HG03469 (cell line): ENCODE measurements at regions not wholly inside any gene's neighbourhood (a gene's known extent, or its start where the extent isn't known, plus 50 kb on each side); places are given as distances from the start of the nearest gene placed in this dataset.
"Not testable (repeated sequence)": the region's sequence is repeated elsewhere in the genome, so short reads cannot be mapped to it uniquely, and the experiment has no call there.

Experiments
- ATAC-seq: cut with Tn5 transposase; IDR thresholded peaks from one replicate; pipeline ENCODE4 v1.9.1; 2021; ENCODE audit warnings: mild to moderate bottlenecking, moderate library complexity, moderate number of reproducible peaks; ENCODE audit not compliant: unreplicated experiment

- no peak for ATAC-seq
Observed at GRCh38 chr6:147950623-147950987, 392.0 kb upstream of the SASH1 start.

- ATAC-seq, result no peak
Observed at GRCh38 chr6:147951726-147952125, 390.9 kb upstream of the SASH1 start.

GRCh38 chr6:147954938-147955337 lies 387.7 kb upstream of the SASH1 start:
- ATAC-seq, result no peak

- no peak for ATAC-seq
Observed at GRCh38 chr6:147958683-147959082, 384.0 kb upstream of the SASH1 start.

GRCh38 chr6:147961481-147962141 lies 381.0 kb upstream of the SASH1 start:
- ATAC-seq, result no peak

DNA sequence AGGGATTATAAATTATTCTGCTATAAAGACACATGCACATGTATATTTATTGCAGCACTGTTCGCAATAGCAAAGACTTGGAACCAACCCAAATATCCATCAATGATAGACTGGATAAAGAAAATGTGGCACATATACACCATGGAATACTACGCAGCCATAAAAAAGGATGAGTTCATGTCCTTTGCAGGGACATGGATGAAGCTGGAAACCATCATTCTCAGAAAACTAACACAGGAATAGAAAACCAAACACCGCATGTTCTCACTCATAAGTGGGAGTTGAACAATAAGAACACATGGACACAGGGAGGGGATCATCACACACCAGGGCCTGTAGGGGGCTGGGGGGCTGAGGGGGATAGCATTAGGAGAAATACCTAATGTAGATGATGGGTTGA lies 377.2 kb upstream of the SASH1 start:
- not testable (repeated sequence) for ATAC-seq

DNA sequence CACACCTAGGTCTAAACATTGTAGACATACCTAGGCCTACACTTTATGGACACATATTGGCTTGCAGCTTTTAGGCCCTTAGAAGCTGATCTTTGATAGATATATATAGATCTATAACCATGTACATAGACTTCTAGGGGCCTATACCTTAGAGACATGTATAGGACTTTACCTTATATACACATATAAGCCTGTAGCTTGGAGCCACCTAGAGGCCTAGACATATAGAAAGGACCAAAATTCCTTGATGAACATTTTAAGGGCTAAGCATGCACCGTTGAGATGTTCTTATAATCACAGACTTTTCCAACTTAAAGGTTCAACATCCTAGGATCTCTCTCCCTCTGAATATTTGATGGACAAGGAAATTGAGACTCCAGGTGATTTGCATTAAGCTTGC lies 371.7 kb upstream of the SASH1 start:
- no peak for ATAC-seq

- no peak for ATAC-seq
Observed at GRCh38 chr6:147972448-147972847, 370.2 kb upstream of the SASH1 start.

DNA sequence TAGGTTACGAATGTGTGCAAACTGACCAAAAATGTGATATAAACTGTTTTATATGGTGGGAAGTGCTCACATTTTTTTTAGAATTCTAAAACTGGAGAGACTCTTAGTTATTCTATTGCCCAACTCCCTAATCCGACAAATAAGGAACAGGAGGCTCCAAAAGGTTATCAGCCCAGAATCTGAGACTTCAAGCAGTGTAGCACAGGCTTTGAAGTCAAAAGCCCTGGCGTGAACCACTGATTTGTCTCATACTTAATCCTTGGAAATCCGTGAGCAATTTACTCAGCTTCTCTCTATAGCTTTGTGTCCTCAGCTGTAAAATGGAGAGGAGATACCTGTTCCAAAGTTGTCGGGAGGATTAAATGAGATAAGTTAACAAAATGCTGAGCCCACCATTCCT lies 368.8 kb upstream of the SASH1 start:
- ATAC-seq, result no peak

DNA sequence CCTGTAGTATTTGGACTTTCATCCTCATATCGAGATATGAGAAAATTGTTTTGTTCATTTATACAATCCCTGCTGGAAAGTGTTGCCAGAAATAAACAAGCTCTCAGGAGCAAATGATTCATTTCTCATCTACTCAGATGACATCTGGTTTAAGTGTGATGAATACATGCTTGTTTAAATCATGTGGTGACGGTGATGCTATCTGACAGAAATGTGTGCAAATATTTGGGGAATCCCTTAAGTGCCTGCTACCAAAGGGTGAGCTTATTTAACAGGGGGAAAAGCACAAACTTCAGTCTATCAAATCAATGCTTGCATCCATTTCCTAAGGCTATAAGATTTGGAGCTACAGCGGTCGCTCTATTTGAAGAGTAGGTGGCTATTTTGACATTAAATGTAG lies 368.3 kb upstream of the SASH1 start:
- no peak for ATAC-seq

GRCh38 chr6:147977851-147978465 lies 364.7 kb upstream of the SASH1 start:
- ATAC-seq, result no peak

DNA sequence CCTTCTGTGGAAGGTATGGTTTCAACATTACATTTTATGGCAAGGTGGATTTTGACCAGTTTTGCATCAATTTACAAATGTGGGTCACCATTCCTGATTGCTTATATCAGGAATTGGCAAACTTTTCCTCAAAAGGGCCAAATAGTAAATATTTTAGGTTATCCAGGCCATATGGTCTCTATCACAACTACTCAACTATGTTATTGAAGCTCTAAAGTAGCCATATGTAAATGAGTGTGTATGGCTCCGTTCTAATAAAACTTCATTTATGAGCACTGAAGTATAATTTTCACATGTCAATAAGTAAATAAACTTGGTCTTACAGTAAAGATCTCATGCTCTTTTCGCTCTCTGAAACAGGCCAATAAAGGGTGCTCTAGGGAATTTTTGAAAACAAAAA lies 362.7 kb upstream of the SASH1 start:
- ATAC-seq, result no peak

DNA sequence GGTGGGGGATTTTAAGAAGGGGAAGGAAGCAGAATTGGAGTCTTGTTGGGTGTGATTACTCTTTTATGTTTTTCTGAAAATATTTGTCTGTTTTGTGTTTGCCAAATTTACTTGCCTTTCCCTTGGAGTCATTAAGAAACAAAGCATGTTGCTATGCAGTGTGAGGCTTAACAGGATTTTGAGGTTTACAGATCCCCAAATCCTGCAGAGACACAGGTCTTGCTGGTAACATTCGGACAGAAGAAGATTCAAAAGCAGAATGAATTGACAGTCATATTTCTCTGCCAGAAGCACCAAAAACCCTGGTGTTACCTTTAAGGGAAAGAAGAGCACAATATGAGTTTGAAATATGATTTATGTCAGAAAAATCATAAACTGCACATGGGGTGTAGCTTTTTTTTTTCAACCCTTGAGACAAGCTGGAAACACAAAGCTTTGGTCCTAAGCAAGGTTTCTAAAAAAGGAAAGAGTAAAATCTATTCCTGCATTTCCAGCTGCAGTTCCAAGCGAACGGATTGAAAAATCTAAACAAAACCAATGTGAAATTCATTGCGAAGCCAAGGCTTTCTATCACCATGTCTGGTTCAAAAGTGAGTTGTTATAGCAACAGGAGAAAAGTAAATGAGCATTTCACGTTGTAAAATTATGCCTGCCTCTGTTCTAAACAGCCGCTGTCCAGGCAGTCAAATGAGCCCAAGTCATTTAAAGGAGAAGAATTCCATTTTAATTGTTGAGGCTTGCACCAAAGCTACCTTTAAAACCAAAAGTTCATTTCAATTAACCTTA lies 358.9 kb upstream of the SASH1 start:
- ATAC-seq, result no peak

DNA sequence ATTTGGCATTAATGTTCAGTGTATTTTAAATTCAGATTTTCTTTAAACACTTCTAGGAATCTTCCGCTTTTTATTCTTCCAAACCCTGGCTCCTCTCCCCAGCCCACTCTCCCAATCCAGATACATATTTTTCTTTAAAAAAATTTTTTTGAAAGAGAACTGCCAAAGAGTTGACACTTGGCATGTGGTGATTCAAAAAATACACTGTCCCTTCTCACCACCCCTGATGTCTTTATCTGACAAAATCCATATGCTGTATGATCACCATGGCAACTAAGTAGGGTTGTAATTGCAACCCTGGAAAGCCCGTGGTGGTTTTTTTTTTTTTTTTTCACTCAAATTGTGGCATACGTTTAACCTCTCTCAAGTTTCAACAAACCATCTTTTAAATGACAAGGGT lies 355.8 kb upstream of the SASH1 start:
- ATAC-seq, result no peak

DNA sequence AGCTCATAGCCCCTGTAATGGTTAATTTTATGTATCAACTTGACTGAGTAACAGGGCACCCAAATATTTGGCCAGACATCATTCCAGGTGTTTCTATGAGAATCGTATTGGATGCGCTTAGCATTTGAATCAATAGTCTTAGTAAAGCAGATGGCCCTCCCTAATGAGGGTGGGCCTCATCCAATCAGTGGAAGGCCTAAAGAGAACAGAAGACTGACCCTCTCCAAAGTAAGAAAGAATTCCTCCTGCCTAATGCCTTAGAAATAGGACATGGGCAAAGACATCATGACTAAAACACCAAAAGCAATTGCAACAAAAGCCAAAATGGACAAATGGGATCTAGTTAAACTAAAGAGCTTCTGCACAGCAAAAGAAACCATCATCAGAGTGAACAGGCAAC lies 352.5 kb upstream of the SASH1 start:
- ATAC-seq, result no peak

DNA sequence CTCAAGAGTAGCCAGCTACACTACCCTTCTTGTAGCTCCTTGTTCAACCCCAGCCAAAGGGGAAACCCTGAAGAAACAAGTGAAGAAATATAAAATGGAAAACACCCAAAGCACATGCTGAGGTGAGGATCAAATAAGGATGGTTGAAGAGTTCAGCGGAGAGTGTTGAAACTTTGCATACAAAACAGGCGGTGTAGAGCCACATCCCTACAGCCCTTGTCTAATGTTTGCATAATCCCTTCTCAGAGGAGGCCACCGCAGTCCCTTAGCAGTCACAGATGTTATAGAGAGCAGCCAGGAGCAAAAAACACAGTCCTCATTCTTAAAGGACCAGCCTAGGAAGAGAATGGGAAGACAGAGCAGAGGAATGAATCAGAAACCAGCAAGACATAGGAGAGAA lies 350.7 kb upstream of the SASH1 start:
- ATAC-seq, result no peak

- no peak for ATAC-seq
Observed at GRCh38 chr6:147999001-147999540, 343.6 kb upstream of the SASH1 start.

GRCh38 chr6:148001844-148002642 lies 340.6 kb upstream of the SASH1 start:
- no peak for ATAC-seq

GRCh38 chr6:148004651-148005050 lies 338.0 kb upstream of the SASH1 start:
- no peak for ATAC-seq

- ATAC-seq, result no peak
Observed at GRCh38 chr6:148005806-148006205, 336.8 kb upstream of the SASH1 start.

DNA sequence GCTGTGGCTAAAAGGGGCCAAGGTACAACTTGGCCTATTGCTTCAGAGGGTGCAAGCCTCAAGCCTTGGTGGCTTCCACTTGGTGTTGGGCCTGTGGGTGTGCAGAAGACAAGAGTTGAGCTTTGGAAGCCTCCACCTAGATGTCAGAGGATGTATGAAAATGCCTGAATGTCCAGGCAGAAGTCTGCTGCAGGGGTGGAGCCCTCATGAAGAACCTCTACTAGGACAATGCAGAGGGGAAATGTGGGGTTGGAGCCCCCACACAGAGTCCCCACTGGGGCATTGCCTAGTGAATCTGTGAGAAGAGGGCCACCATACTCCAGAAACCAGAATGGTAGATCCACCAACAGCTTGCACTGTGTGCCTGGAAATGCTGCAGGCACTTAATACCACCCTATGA lies 332.1 kb upstream of the SASH1 start:
- ATAC-seq, result not testable (repeated sequence)
